ENCODE measurements at regions not wholly inside any gene's neighbourhood (a gene's known extent, or its start where the extent isn't known, plus 50 kb on each side); places are given as distances from the start of the nearest gene placed in this dataset.

DNA sequence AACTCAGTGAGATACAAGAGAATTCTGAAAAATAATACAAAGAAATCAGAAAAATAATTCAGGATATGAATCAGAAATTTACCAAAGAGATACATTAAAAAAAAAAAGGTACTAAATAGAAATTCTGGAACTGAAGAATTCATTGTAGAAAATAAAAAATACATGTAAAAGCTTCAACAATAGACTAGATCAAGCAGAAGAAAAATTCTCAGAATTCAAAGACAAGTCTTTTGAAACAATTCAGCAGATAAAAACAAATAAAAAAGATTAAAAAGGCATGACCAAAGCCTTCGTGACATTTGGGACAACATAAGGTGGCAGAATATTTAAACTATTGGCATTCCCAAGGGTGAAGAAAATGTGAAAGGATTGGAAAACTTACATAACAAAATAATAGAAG, 133.1 kb upstream of the CNOT2 start:
- TF ChIP-seq EZH2 (IDR thresholded peaks at IDR 0.05; ENCODE audit: low read depth): no peak
- no peak for TF ChIP-seq CTCF (conservative IDR thresholded peaks at IDR 0.05)

Measured in PC-9 (cell line).